ENCODE measurements at regions not wholly inside any gene's neighbourhood (a gene's known extent, or its start where the extent isn't known, plus 50 kb on each side); places are given as distances from the start of the nearest gene placed in this dataset.

GRCh38 chr4:165754664-165755063, 118.4 kb upstream of the TLL1 start:
- no peaks in the 10 kb centered on the region for H3K36me3 ChIP-seq (ENCODE audit: control insufficient read depth, insufficient read depth, low read length)
- ChIA-PET CTCF (no interaction called here), POLR2A (no interaction called here)
- intact Hi-C loops (cut with micrococcal nuclease; ENCODE audit: unreplicated experiment) (no loop called here), in situ Hi-C loops (cut with HindIII; ENCODE audit: low pct_unique_long_range_greater_than_20kb, low sequenced_read_pairs) (no loop called here)
- no peaks in the 10 kb centered on the region for H3K4me1 ChIP-seq (ENCODE audit: control insufficient read depth, insufficient read depth, low read length)
- H3K27me3 ChIP-seq (ENCODE audit: control insufficient read depth, insufficient read depth, low read length) = no peaks in the 10 kb centered on the region
- no peak overlapping the region for H3K27ac ChIP-seq (ENCODE audit: low read length)
- no peak overlapping the region for H3K4me3 ChIP-seq (ENCODE audit: low read depth in 2 of 2, low read length in 2 of 2)
- no peaks in the 10 kb centered on the region for H3K9me3 ChIP-seq (ENCODE audit: control insufficient read depth, insufficient read depth, low read depth, low read length)
- BruUV-seq (replicated peaks) = no TSS peak
- TF ChIP-seq TCF7L2 (IDR thresholded peaks at IDR 0.05; ENCODE audit: low read depth, low read length) (no peak), POLR2AphosphoS5 (IDR thresholded peaks at IDR 0.05; ENCODE audit: low read depth, low read length) (no peak), SIN3A (IDR thresholded peaks at IDR 0.05; ENCODE audit: borderline replicate concordance, insufficient read depth, low read depth, low read length) (no peak), REST (IDR thresholded peaks at IDR 0.05; ENCODE audit: insufficient read depth in 1 of 2, low read depth in 2 of 2, low read length in 1 of 2) (no peak), CTCF (IDR thresholded peaks at IDR 0.05) (no peak)
- no peak for DNase-seq (ENCODE audit: low read depth, low spot score)
- ATAC-seq = no peak

GRCh38 chr4:165756836-165757235, 116.2 kb upstream of the TLL1 start:
- Histone ChIP-seq H3K4me3 (ENCODE audit: low read depth in 2 of 2, low read length in 2 of 2) (no peak overlapping the region), H3K4me1 (ENCODE audit: control insufficient read depth, insufficient read depth, low read length) (no peaks in the 10 kb centered on the region), H3K36me3 (ENCODE audit: control insufficient read depth, insufficient read depth, low read length) (no peaks in the 10 kb centered on the region), H3K27ac (ENCODE audit: low read length) (no peak overlapping the region), H3K27me3 (ENCODE audit: control insufficient read depth, insufficient read depth, low read length) (no peaks in the 10 kb centered on the region), H3K9me3 (ENCODE audit: control insufficient read depth, insufficient read depth, low read depth, low read length) (no peaks in the 10 kb centered on the region)
- DNase-seq (ENCODE audit: low read depth, low spot score) = no peak
- no TSS peak for BruUV-seq (replicated peaks)
- CTCF ChIA-PET = no interaction called here
- in situ Hi-C loops (cut with HindIII; ENCODE audit: low pct_unique_long_range_greater_than_20kb, low sequenced_read_pairs) (no loop called here), intact Hi-C loops (cut with micrococcal nuclease; ENCODE audit: unreplicated experiment) (no loop called here)
- TF ChIP-seq CTCF (IDR thresholded peaks at IDR 0.05) (no peak), REST (IDR thresholded peaks at IDR 0.05; ENCODE audit: insufficient read depth in 1 of 2, low read depth in 2 of 2, low read length in 1 of 2) (no peak), POLR2AphosphoS5 (IDR thresholded peaks at IDR 0.05; ENCODE audit: low read depth, low read length) (no peak), TCF7L2 (IDR thresholded peaks at IDR 0.05; ENCODE audit: low read depth, low read length) (no peak), SIN3A (IDR thresholded peaks at IDR 0.05; ENCODE audit: borderline replicate concordance, insufficient read depth, low read depth, low read length) (no peak)
- ATAC-seq = no peak
- POLR2A ChIA-PET = no interaction called here
